BJ (cell line): ENCODE measurements at regions not wholly inside any gene's neighbourhood (a gene's known extent, or its start where the extent isn't known, plus 50 kb on each side); places are given as distances from the start of the nearest gene placed in this dataset.

Experiments
- CTCF ChIA-PET: fragments of 350-600 bp; formaldehyde crosslinking; extraction: SDS; loops from one replicate; lab custom pipeline; 2021; ENCODE audit warnings: antibody characterized with exemption, inconsistent platforms; lab: Yijun Ruan, JAX
- POLR2A ChIA-PET: fragments of 300-600 bp; sonication (Branson Sonifier 250); formaldehyde crosslinking; extraction: SDS; loops from one replicate; lab custom pipeline; 2021; ENCODE audit warnings: antibody characterized with exemption; lab: Charles Lee
- DNase-seq: peaks from one replicate; pipeline ENCODE4 v3.0.0-alpha.2; 2011; ENCODE audit warnings: low read depth
- H3K27me3 ChIP-seq: 2 replicates; pipeline ENCODE4 v1.6.0; 2011; ENCODE audit warnings: low read length; ENCODE audit not compliant: control insufficient read depth, insufficient read depth
- H3K36me3 ChIP-seq: 2 replicates; pipeline ENCODE4 v1.5.1; 2011; ENCODE audit warnings: low read length; ENCODE audit not compliant: control insufficient read depth, insufficient read depth
- H3K4me3 ChIP-seq: 2 replicates; pipeline ENCODE4 v1.5.1; 2011; ENCODE audit warnings: low read depth, mild to moderate bottlenecking, control low read depth, low read length
- TF ChIP-seq, protein P1 (sequence below): IDR thresholded peaks from 2 replicates; pipeline ENCODE4 v1.5.1; 2011; ENCODE audit warnings: low read depth, mild to moderate bottlenecking, control low read depth, inconsistent platforms, low read length, moderate library complexity; ENCODE audit not compliant: insufficient read depth

DNA sequence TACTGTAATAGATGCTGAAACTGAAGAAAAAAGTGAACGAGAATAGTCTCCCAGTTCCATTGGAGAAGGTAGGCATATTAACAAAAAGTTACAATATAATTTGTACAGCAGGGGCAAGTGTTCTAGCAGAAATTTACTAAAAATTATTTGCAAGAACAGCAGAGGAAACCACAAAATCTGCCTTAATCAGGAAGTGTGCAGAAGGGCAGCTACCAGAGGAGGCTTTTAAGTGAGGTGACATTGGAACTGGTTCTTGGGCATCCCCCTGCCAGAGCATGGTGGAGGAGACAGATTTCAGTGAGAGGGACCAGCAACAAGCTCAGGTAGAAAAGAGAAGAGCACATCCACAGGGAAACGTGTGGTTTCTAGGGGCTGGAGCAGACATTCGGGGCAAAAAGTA is 279.3 kb upstream of the CAMK1G start:
- ChIA-PET POLR2A (no interaction called here), CTCF (no interaction called here)
- H3K4me3 ChIP-seq = no peak overlapping the region
- TF ChIP-seq, protein P1, sequence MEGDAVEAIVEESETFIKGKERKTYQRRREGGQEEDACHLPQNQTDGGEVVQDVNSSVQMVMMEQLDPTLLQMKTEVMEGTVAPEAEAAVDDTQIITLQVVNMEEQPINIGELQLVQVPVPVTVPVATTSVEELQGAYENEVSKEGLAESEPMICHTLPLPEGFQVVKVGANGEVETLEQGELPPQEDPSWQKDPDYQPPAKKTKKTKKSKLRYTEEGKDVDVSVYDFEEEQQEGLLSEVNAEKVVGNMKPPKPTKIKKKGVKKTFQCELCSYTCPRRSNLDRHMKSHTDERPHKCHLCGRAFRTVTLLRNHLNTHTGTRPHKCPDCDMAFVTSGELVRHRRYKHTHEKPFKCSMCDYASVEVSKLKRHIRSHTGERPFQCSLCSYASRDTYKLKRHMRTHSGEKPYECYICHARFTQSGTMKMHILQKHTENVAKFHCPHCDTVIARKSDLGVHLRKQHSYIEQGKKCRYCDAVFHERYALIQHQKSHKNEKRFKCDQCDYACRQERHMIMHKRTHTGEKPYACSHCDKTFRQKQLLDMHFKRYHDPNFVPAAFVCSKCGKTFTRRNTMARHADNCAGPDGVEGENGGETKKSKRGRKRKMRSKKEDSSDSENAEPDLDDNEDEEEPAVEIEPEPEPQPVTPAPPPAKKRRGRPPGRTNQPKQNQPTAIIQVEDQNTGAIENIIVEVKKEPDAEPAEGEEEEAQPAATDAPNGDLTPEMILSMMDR = no peak
- DNase-seq = no peak
- no peaks in the 10 kb centered on the region for H3K36me3 ChIP-seq
- no peaks in the 10 kb centered on the region; the same call in 1 of the 2 replicates for H3K27me3 ChIP-seq

DNA sequence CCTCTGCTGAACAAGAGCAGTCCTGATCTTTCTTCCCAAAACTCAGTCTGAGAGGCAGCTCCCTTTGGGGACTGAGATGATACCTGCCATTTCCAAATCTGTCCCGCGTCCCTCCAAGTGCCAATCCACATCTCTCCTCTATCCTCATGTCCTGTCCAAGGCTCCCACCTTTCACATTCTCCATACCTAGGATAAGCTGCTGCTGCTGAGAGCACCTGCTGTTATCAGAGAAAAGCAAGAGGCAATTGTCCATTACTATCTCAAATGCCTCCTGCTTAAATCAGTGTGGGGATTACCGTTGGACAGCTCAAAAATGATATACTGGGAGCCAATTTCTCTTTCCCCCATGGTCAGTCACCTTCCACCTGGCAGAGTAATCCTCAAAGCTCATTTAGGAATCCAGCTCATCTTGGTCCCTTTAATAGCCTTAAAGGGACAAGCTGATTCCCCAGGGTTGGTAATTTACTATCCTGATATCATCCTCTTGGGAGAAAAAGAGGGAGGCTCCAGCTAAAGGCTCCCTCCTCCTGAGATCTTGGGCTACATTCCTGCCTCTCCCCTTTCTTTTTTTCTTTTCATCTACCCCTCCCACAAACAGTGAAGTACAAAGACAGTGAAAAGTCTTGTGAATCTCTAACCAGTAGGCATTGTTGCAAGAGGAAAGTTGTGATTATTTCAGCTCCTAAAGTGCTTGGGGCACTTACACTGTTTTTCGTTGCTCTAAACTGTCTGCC is 278.1 kb upstream of the CAMK1G start:
- DNase-seq = no peak
- Histone ChIP-seq H3K36me3 (no peaks in the 10 kb centered on the region), H3K4me3 (no peak overlapping the region), H3K27me3 (no peaks in the 10 kb centered on the region; the same call in 1 of the 2 replicates)
- ChIA-PET CTCF (interaction anchor here (1.2 to 1.4 kb wide), 2 partner anchors 9 to 57 kb away, joined by 4 read pairs; no protein-coding TSS in a partner anchor), POLR2A (interaction anchor here (0.6 kb wide), 2 partner anchors 8 to 94 kb away, joined by 3 to 4 read pairs; no protein-coding TSS in a partner anchor)
- TF ChIP-seq, protein P1 = no peak

DNA sequence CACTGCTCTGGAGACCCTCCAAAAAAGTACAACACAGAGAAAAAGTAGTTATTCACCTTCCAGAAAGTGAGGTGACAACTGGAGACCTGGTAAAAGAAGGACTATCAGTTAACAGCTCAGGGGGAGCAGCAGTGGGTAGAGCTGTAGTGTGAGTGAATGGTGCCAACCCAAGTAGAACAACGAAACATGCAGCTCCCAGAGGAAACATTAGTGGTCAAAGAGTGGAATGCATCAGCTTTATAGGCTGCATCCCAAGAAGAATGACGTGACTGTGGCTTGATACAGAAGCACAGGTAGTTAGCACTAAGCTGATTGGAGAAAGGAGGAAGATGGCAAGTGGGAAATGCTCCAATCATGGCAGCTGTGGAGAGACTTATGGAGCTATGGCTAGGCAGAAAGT is 275.7 kb upstream of the CAMK1G start:
- Histone ChIP-seq H3K27me3 (no peaks in the 10 kb centered on the region; the same call in 1 of the 2 replicates), H3K36me3 (no peaks in the 10 kb centered on the region), H3K4me3 (no peak overlapping the region)
- DNase-seq = no peak
- TF ChIP-seq, protein P1 = no peak
- ChIA-PET CTCF (interaction anchor here (0.7 to 1.1 kb wide), 2 partner anchors 12 to 28 kb away, joined by 3 read pairs; no protein-coding TSS in a partner anchor), POLR2A (no interaction called here)

DNA sequence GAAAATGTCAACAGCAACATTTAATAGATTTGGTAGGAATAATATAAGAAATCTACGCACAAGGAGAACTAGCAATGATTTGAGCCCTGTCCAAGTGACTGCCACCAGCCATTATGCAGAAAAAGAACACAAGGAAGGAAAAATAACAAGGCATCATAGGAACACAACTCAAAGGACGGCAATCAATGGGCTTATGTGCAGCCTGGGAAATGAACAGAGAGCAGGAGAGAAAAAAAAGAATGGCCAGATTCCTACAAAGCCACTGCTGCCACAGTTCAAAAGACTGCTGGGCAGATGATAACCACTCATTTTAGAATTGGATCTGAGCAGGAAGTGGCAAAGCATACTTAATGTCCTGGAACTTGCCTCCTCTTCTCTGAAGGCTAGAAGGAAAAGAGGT is 274.3 kb upstream of the CAMK1G start:
- CTCF ChIA-PET = no interaction called here
- Histone ChIP-seq H3K27me3 (no peaks in the 10 kb centered on the region; the same call in 1 of the 2 replicates), H3K36me3 (no peaks in the 10 kb centered on the region), H3K4me3 (no peak overlapping the region)
- DNase-seq = no peak
- POLR2A ChIA-PET = no interaction called here
- TF ChIP-seq, protein P1 = no peak

DNA sequence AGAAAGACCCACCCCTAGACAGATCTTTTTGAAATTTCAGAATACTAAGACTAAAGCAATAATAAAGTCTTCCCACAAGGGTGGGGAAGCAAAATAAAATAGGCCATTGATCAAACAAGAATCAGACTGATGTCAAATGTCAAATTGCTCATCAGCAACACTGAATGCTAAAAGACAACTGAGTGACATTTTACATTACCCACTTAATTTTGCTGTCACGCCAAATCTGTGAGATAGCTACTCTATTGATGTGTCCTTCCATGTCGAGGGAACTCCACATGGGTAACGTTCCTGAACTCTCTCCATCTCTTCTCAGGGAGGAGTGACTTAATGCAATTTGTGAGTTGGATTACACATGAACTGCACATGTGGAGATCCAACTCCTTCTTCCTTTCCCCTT is 271.7 kb upstream of the CAMK1G start:
- H3K4me3 ChIP-seq = no peak overlapping the region
- no peaks in the 10 kb centered on the region for H3K36me3 ChIP-seq
- no peak for DNase-seq
- POLR2A ChIA-PET = no interaction called here
- no peaks in the 10 kb centered on the region; the same call in 1 of the 2 replicates for H3K27me3 ChIP-seq
- TF ChIP-seq, protein P1 = no peak
- CTCF ChIA-PET = no interaction called here
